ENCODE measurements at regions not wholly inside any gene's neighbourhood (a gene's known extent, or its start where the extent isn't known, plus 50 kb on each side); places are given as distances from the start of the nearest gene placed in this dataset.

DNA sequence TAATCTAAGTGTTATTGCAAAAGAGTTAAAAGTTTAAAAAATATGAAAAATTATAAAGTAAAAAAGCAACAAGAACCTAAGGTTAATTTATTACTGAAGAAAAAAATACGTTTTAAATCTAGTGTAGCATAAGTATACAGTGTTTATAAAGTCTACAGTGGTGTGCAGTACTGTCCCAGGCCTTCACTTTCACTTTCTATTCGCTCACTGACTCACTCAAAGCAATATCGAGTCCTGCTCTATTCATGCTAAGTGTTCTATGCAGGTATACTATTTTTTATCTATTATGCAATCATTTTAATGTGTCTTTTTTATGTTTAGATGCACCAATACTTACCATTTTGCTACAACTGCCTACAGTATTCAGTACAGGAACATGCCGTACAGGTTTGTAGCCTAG, 113.0 kb downstream of the MANEA start:
- DNase-seq (ENCODE audit: extremely low spot score) = no peak
- TF ChIP-seq POLR2A (IDR thresholded peaks at IDR 0.05; ENCODE audit: low read depth) (no peak), EP300 (IDR thresholded peaks at IDR 0.05) (no peak), CTCF (IDR thresholded peaks at IDR 0.05) (no peak)
- Histone ChIP-seq H3K27ac (replicated peaks in 1 of 4) (no peak overlapping the region), H3K4me1 (no peaks in the 10 kb centered on the region), H3K27me3 (no peaks in the 10 kb centered on the region), H3K4me3 (no peak overlapping the region), H3K36me3 (no peaks in the 10 kb centered on the region), H3K9me3 (peaks cover 0 to 6% (median 0%) of the 10 kb centered on the region in 4 donors)
- 75% methylated on average over 4 of the region's 4 CpGs for WGBS
- intact Hi-C loops (cut with DNase I) = no loop called here

- no peaks in the 10 kb centered on the region for H3K27me3 ChIP-seq
- TF ChIP-seq CTCF (IDR thresholded peaks at IDR 0.05) = no peak
- no peaks in the 10 kb centered on the region for H3K36me3 ChIP-seq
- no peak for DNase-seq (ENCODE audit: extremely low spot score)
- intact Hi-C loops (cut with DNase I) = no loop called here
- 55% methylated on average over 3 of the region's 3 CpGs for WGBS
- H3K27ac ChIP-seq (replicated peaks in 1 of 4) = no peak overlapping the region
- H3K9me3 ChIP-seq = peaks cover 0 to 6% (median 0%) of the 10 kb centered on the region in 4 donors
- no peak overlapping the region for H3K4me3 ChIP-seq
- H3K4me1 ChIP-seq = no peaks in the 10 kb centered on the region
These were observed 115.8 kb downstream of the MANEA start for GRCh38 chr6:95693108-95693507.

DNA sequence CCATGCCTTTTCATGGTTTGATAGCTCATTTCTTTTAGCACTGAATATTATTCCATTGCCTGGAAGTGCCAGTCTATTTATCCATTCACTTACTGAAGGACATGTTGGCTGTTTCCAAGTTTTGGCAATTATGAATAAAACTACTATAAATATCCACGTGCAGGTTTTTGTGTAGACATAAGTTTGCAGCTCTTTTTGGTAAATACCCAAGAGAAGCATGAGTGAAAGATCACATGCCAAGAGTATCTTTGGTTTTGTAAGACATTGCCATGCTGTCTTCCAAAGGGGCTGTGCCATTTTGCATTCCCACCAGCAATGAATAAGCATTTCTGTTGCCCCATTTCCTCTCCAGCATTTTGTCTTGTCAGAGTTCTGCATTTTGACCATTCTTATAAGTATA, 120.9 kb downstream of the MANEA start:
- WGBS = 0% methylated on average over 1 of the region's 1 CpG
- Histone ChIP-seq H3K4me1 (no peaks in the 10 kb centered on the region), H3K9me3 (no peaks in the 10 kb centered on the region), H3K4me3 (no peak overlapping the region), H3K27me3 (no peaks in the 10 kb centered on the region), H3K27ac (replicated peaks in 1 of 4) (no peak overlapping the region), H3K36me3 (no peaks in the 10 kb centered on the region)
- intact Hi-C loops (cut with DNase I) = no loop called here
- DNase-seq (ENCODE audit: extremely low spot score) = no peak
- TF ChIP-seq POLR2A (IDR thresholded peaks at IDR 0.05; ENCODE audit: low read depth) (no peak), EP300 (IDR thresholded peaks at IDR 0.05) (no peak), CTCF (IDR thresholded peaks at IDR 0.05) (no peak), POLR2AphosphoS5 (IDR thresholded peaks at IDR 0.05) (no peak)

- Histone ChIP-seq H3K27me3 (no peaks in the 10 kb centered on the region), H3K4me3 (no peak overlapping the region), H3K27ac (replicated peaks in 1 of 4) (no peak overlapping the region), H3K9me3 (peaks cover 0 to 4% (median 4%) of the 10 kb centered on the region in 4 donors), H3K36me3 (no peaks in the 10 kb centered on the region), H3K4me1 (no peaks in the 10 kb centered on the region)
- TF ChIP-seq POLR2A (IDR thresholded peaks at IDR 0.05; ENCODE audit: low read depth) = no peak
- TF ChIP-seq POLR2AphosphoS5 (IDR thresholded peaks at IDR 0.05) = no peak
- no peak for TF ChIP-seq CTCF (IDR thresholded peaks at IDR 0.05)
- no peak for TF ChIP-seq EP300 (IDR thresholded peaks at IDR 0.05)
- 53% methylated on average over 2 of the region's 2 CpGs for WGBS
- DNase-seq (ENCODE audit: extremely low spot score) = no peak
- intact Hi-C loops (cut with DNase I) = no loop called here
These were observed 146.3 kb downstream of the MANEA start for GRCh38 chr6:95723638-95724037.

DNA sequence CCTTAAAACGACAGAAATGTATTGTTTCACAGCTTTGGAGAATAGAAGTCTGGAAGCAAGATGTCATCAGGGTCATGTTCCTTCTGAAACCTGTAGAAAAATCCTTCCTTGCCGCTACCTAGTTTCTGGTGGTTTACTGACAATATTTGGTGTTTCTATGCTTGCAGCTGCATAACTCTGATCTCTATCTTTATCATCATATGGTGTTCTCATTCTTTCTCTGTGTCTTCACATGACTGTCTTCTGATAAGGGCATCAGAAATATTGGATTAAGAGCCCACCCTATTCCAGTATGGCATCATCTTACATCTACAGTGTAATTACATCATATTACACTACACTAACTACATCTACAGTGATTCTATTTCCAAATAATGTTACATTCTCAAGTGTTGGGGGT, 148.0 kb downstream of the MANEA start:
- H3K27ac ChIP-seq (replicated peaks in 1 of 4) = no peak overlapping the region
- H3K36me3 ChIP-seq = no peaks in the 10 kb centered on the region
- TF ChIP-seq POLR2A (IDR thresholded peaks at IDR 0.05; ENCODE audit: low read depth) (no peak), POLR2AphosphoS5 (IDR thresholded peaks at IDR 0.05) (no peak), CTCF (IDR thresholded peaks at IDR 0.05) (no peak), EP300 (IDR thresholded peaks at IDR 0.05) (no peak)
- DNase-seq (ENCODE audit: extremely low spot score) = no peak
- peaks cover 0 to 4% (median 3%) of the 10 kb centered on the region in 4 donors for H3K9me3 ChIP-seq
- intact Hi-C loops (cut with DNase I) = no loop called here
- H3K4me3 ChIP-seq = no peak overlapping the region
- H3K27me3 ChIP-seq = no peaks in the 10 kb centered on the region
- WGBS = 68% methylated on average over 2 of the region's 2 CpGs
- no peaks in the 10 kb centered on the region for H3K4me1 ChIP-seq
